ENCODE measurements at regions not wholly inside any gene's neighbourhood (a gene's known extent, or its start where the extent isn't known, plus 50 kb on each side); places are given as distances from the start of the nearest gene placed in this dataset.

GRCh38 chr1:65640046-65640445 is 152.6 kb upstream of the PDE4B start:
- TF ChIP-seq CTCF (conservative IDR thresholded peaks at IDR 0.05; ENCODE audit: low read length) (no peak), EZH2phosphoT487 (IDR thresholded peaks at IDR 0.05; ENCODE audit: borderline replicate concordance, low read depth, low read length) (no peak)
